Heart left ventricle (tissue), 16 donors: ENCODE measurements at regions not wholly inside any gene's neighbourhood (a gene's known extent, or its start where the extent isn't known, plus 50 kb on each side); places are given as distances from the start of the nearest gene placed in this dataset.

Source experiments
- ATAC-seq, 4 donors: fragments of 200-7000 bp; cut with Tn5 transposase; one replicate each; pipeline ENCODE4 v1.9.1; 2020 to 2022; ENCODE audit warnings: moderate library complexity in 4 of 4, mild to moderate bottlenecking in 3 of 4, moderate number of reproducible peaks in 1 of 4
- DNase-seq, 5 donors: peaks; one replicate each; pipeline ENCODE4 v3.0.0-alpha.2; 2020
- H3K27ac ChIP-seq, 12 donors: fragments of 200-600 bp; sonication (generic) in 4 of 12; one replicate each; pipeline versions ENCODE4 v1.5.0 to v1.8.0; 2016 to 2022; ENCODE audit warnings: mild to moderate bottlenecking in 2 of 12
- H3K27me3 ChIP-seq, 9 donors: fragments of 200-600 bp; sonication (generic) in 2 of 9; one replicate each; pipeline versions ENCODE4 v1.5.1 to v1.8.0; 2016 to 2022; ENCODE audit warnings: mild to moderate bottlenecking in 3 of 9
- H3K36me3 ChIP-seq, 9 donors: fragments of 200-600 bp; sonication (generic) in 2 of 9; one replicate each; pipeline versions ENCODE4 v1.5.0 to v1.8.0; 2018 to 2022; ENCODE audit warnings: mild to moderate bottlenecking in 2 of 9
- H3K4me1 ChIP-seq, 12 donors: fragments of 200-600 bp; sonication (generic) in 4 of 12; one replicate each; pipeline versions ENCODE4 v1.5.0 to v1.8.0; 2016 to 2022; ENCODE audit warnings: mild to moderate bottlenecking in 3 of 12
- H3K4me3 ChIP-seq, 12 donors: fragments of 200-600 bp; sonication (generic) in 4 of 12; one replicate each; pipeline versions ENCODE4 v1.5.0 to v1.8.0; 2017 to 2022; ENCODE audit warnings: mild to moderate bottlenecking in 9 of 12, moderate library complexity in 4 of 12
- H3K9me3 ChIP-seq, 12 donors: fragments of 200-600 bp; sonication (generic) in 4 of 12; one replicate each; pipeline versions ENCODE4 v1.5.0 to v1.8.0; 2016 to 2022; ENCODE audit warnings: mild to moderate bottlenecking in 1 of 12
- POLR2A ChIP-seq, 2 donors: fragments of 450-650 bp; IDR thresholded peaks; one replicate each; pipeline ENCODE4 v1.6.1; 2017; ENCODE audit warnings: antibody characterized with exemption in 2 of 2, mild to moderate bottlenecking in 2 of 2, moderate library complexity in 2 of 2
- WGBS, 4 donors: extraction: QIAGEN DNeasy Blood & Tissue Kit in 2 of 4; methylation state at CpG; one replicate each; pipeline versions ENCODE4 v1.1.5 to v1.1.7; 2013 to 2018; 5-methylcytosine and 5-hydroxymethylcytosine counted together
- intact Hi-C, 10 donors: fragments of 100-400 bp; cut with DNase I; formaldehyde crosslinking; loops; one replicate each; pipeline versions ENCODE4 v1.11.1 to v1.14.2; 2022
- TF ChIP-seq, protein P1 (sequence below), 12 donors: fragments of 200-600 bp; sonication (generic) in 4 of 12; IDR thresholded peaks; one replicate each; pipeline versions ENCODE4 v1.5.0 to v1.8.0; 2018 to 2022; ENCODE audit warnings: antibody characterized with exemption in 12 of 12, mild to moderate bottlenecking in 5 of 12
- donor health status: ischemic (EF 13 %, LVEDD 7.1; RV severe dilation, severe dysfunction).
- donor health status: healthy with polysubstance abuse.
- donor health status: DM: no; HTN: yes; CAD: no.
- donor health status: DM: no; HTN: no; CAD: no.
- donor health status: ischemic (EF 25% LVEDD 6.9; RV normal size, moderate dysfunction).
- donor health status: ischemic (EF 25% LVEDD 5.7; RV mildly dilated, moderate dysfunction).
- donor health status: healthy.
- donor health status: DM: yes; HTN: yes; CAD: no.
- donor health status: ischemic (EF 35%, LVEDD 5.7; RV mildly dilated, moderate dysfunction).
- donor health status: nonischemic (EF 11% LVEDD 7.7; RV severe dilation, severe dysfunction).
- donor health status: DM: yes; HTN: yes; CAD: no.
- donor health status: PGD.
- donor health status: ischemic (EF 29% LVEDD 5.4; RV normal size, mild dysfunction).
- donor health status: nonischemic (EF 23%, LVEDD 6.1; RV moderate dilation, normal function).

DNA sequence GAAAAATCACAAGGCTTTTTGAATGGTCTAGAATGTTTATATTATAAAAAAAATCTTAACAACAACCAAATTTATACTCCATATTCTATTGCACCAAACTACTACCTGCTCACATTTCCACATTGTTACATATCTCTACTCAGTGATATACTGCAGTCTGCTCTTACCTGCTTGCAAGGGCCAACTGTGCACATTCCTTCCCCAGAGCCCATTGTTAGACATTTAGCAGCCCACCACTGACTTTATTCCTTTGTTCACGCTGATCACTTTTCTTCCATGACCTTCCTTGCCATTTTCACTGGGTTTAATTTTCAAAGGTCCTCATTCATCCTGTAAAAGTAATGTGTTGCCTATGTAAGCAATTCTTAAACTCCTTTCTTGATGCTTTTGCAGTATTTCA, 109.7 kb upstream of the KCNJ3 start:
- H3K27ac ChIP-seq, result no peak overlapping the region
- no peaks in the 10 kb centered on the region for H3K36me3 ChIP-seq
- H3K4me1 ChIP-seq, result no peaks in the 10 kb centered on the region
- DNase-seq (no peak), ATAC-seq (no peak)
- intact Hi-C loops, result no loop called here
- 68 to 81% (median 75%) methylated on average over 1 of the region's 1 CpG for WGBS, 4 donors
- no peaks in the 10 kb centered on the region for H3K27me3 ChIP-seq
- H3K4me3 ChIP-seq, result no peak overlapping the region
- H3K9me3 ChIP-seq, result no peaks in the 10 kb centered on the region
- TF ChIP-seq, protein P1, sequence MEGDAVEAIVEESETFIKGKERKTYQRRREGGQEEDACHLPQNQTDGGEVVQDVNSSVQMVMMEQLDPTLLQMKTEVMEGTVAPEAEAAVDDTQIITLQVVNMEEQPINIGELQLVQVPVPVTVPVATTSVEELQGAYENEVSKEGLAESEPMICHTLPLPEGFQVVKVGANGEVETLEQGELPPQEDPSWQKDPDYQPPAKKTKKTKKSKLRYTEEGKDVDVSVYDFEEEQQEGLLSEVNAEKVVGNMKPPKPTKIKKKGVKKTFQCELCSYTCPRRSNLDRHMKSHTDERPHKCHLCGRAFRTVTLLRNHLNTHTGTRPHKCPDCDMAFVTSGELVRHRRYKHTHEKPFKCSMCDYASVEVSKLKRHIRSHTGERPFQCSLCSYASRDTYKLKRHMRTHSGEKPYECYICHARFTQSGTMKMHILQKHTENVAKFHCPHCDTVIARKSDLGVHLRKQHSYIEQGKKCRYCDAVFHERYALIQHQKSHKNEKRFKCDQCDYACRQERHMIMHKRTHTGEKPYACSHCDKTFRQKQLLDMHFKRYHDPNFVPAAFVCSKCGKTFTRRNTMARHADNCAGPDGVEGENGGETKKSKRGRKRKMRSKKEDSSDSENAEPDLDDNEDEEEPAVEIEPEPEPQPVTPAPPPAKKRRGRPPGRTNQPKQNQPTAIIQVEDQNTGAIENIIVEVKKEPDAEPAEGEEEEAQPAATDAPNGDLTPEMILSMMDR (IDR thresholded peaks at IDR 0.05), result no peak
- TF ChIP-seq POLR2A (IDR thresholded peaks at IDR 0.05), result no peak

DNA sequence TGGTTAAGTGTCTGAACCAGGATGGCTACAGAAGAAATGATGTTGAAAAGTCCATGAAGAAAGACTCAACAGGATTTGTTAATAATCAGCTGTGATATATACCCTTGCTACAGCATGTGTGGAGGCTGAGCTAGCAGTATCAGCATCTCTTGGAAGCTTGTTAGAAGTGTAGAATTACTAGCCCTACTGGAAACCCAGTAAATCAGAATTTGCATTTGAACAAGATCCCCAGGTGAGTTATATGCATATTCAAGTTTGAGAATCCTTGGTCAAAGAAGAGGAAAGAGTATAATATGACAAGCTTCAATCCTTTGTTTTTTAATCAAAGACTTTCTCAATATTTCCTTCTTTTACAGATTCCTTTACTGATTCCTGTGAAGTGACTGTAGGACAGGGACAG, 109.0 kb upstream of the KCNJ3 start:
- Histone ChIP-seq H3K27me3 (no peaks in the 10 kb centered on the region), H3K9me3 (no peaks in the 10 kb centered on the region), H3K4me1 (no peaks in the 10 kb centered on the region), H3K4me3 (no peak overlapping the region), H3K27ac (no peak overlapping the region), H3K36me3 (no peaks in the 10 kb centered on the region)
- intact Hi-C loops, result no loop called here
- no peak for DNase-seq
- TF ChIP-seq, protein P1 (IDR thresholded peaks at IDR 0.05), result no peak
- TF ChIP-seq POLR2A (IDR thresholded peaks at IDR 0.05), result no peak
- ATAC-seq, result no peak

DNA sequence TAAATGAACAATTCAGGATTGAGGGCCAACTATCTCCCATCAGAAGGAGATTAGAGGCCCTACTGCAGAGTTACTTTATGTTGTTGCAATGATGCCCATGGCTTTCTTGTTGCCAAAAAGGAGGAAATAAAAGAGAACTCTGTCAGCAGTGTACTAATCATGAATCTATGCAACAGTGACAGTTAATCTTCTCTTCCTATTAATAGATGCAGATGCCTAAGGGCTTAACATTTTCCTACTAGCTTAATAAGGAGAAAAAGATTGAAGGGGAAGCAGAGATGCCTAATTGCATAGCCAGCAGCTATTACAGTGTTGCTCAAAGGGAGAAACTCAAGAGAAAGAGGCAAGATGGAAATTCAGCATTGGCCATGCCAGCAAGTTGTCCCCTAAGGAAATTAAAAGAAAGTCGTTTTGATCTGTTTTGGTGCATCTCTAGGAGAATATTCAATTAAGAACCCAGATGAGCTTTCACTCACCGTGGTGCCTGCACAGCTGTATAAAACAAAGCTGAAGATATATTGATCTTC, 107.1 kb upstream of the KCNJ3 start:
- ATAC-seq, result no peak
- TF ChIP-seq, protein P1 (IDR thresholded peaks at IDR 0.05), result no peak
- TF ChIP-seq POLR2A (IDR thresholded peaks at IDR 0.05), result no peak
- intact Hi-C loops, result no loop called here
- H3K4me3 ChIP-seq, result no peak overlapping the region
- H3K36me3 ChIP-seq, result no peaks in the 10 kb centered on the region
- DNase-seq, result no peak
- H3K4me1 ChIP-seq, result no peaks in the 10 kb centered on the region
- H3K27ac ChIP-seq, result no peak overlapping the region
- WGBS, 4 donors, result 63 to 67% (median 64%) methylated on average over 2 of the region's 2 CpGs
- no peaks in the 10 kb centered on the region for H3K9me3 ChIP-seq
- H3K27me3 ChIP-seq, result no peaks in the 10 kb centered on the region

DNA sequence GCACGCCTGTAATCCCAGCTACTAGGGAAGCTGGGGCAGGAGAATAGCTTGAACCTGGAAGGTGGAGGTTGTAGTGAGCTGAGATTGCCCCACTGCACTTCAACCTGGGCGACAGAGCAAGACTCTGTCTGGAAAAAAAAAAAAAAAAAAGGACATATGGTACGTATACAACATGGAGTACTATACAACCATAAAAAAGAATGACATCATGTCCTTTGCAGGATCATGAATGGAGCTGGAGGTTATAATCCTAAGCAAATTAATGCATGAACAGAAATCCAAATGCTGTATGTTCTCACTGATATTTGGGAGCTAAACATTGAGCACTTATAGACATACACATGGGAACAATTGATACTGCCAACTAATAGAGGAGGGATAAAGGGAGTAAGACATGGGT, 99.3 kb upstream of the KCNJ3 start:
- ATAC-seq (no peak), DNase-seq (no peak)
- 77 to 87% (median 83%) methylated on average over 3 of the region's 3 CpGs for WGBS, 4 donors
- TF ChIP-seq, protein P1 (IDR thresholded peaks at IDR 0.05), result no peak
- TF ChIP-seq POLR2A (IDR thresholded peaks at IDR 0.05), result no peak
- H3K4me3 ChIP-seq, result no peak overlapping the region
- intact Hi-C loops, result no loop called here
- H3K9me3 ChIP-seq, result peaks cover 0 to 7% (median 0%) of the 10 kb centered on the region in 12 donors
- H3K27ac ChIP-seq, result no peak overlapping the region
- H3K36me3 ChIP-seq, result no peaks in the 10 kb centered on the region
- H3K4me1 ChIP-seq, result no peaks in the 10 kb centered on the region
- no peaks in the 10 kb centered on the region for H3K27me3 ChIP-seq
